Mononuclear cell (primary cell): ENCODE measurements at regions not wholly inside any gene's neighbourhood (a gene's known extent, or its start where the extent isn't known, plus 50 kb on each side); places are given as distances from the start of the nearest gene placed in this dataset.

ENCODE experiments used
- H3K27me3 ChIP-seq: 2 replicates; pipeline ENCODE4 v1.6.0; 2011; ENCODE audit warnings: low read length, control low read depth; ENCODE audit not compliant: insufficient read depth
- H3K4me1 ChIP-seq: 2 replicates; pipeline ENCODE4 v1.5.1; 2011; ENCODE audit warnings: mild to moderate bottlenecking, low read length, control low read depth; ENCODE audit not compliant: insufficient read depth
- H3K4me3 ChIP-seq: 2 replicates; pipeline ENCODE4 v1.5.1; 2011; ENCODE audit warnings: mild to moderate bottlenecking, low read length, moderate library complexity
- H3K9me3 ChIP-seq: 2 replicates; pipeline ENCODE4 v1.5.1; 2011; ENCODE audit warnings: low read depth, mild to moderate bottlenecking, control low read depth, low read length

GRCh38 chr9:107645464-107645833, 155.9 kb upstream of the KLF4 start:
- Histone ChIP-seq H3K27me3 (no peaks in the 10 kb centered on the region), H3K4me1 (peaks cover 22% of the 10 kb centered on the region), H3K9me3 (no peaks in the 10 kb centered on the region), H3K4me3 (no peak overlapping the region)

- H3K27me3 ChIP-seq, result no peaks in the 10 kb centered on the region
- no peak overlapping the region for H3K4me3 ChIP-seq
These were observed 155.3 kb upstream of the KLF4 start for GRCh38 chr9:107644733-107645463.

GRCh38 chr9:107639426-107639825, 149.9 kb upstream of the KLF4 start:
- peaks cover 44% of the 10 kb centered on the region for H3K4me1 ChIP-seq
- H3K9me3 ChIP-seq, result no peaks in the 10 kb centered on the region
- no peak overlapping the region for H3K4me3 ChIP-seq

More at GRCh38 chr9:107644733-107645463, 155.3 kb upstream of the KLF4 start:
- Histone ChIP-seq H3K9me3 (no peaks in the 10 kb centered on the region), H3K4me1 (peaks cover 22% of the 10 kb centered on the region)

GRCh38 chr9:107638521-107639310, 149.1 kb upstream of the KLF4 start:
- no peaks in the 10 kb centered on the region for H3K9me3 ChIP-seq
- peak overlapping the region; percentile 50 for H3K4me3 ChIP-seq
- no peaks in the 10 kb centered on the region for H3K27me3 ChIP-seq
- H3K4me1 ChIP-seq, result peaks cover 38% of the 10 kb centered on the region

More at GRCh38 chr9:107639426-107639825, 149.9 kb upstream of the KLF4 start:
- no peaks in the 10 kb centered on the region for H3K27me3 ChIP-seq

GRCh38 chr9:107637421-107638420, 148.2 kb upstream of the KLF4 start:
- peak overlapping the region; percentile 50 for H3K4me3 ChIP-seq
- no peaks in the 10 kb centered on the region for H3K27me3 ChIP-seq
- H3K9me3 ChIP-seq, result no peaks in the 10 kb centered on the region
- H3K4me1 ChIP-seq, result peaks cover 38% of the 10 kb centered on the region

- H3K27me3 ChIP-seq, result no peaks in the 10 kb centered on the region
- peaks cover 38% of the 10 kb centered on the region for H3K4me1 ChIP-seq
- H3K9me3 ChIP-seq, result no peaks in the 10 kb centered on the region
- H3K4me3 ChIP-seq, result no peak overlapping the region
These were observed 147.2 kb upstream of the KLF4 start for GRCh38 chr9:107636571-107637381.

DNA sequence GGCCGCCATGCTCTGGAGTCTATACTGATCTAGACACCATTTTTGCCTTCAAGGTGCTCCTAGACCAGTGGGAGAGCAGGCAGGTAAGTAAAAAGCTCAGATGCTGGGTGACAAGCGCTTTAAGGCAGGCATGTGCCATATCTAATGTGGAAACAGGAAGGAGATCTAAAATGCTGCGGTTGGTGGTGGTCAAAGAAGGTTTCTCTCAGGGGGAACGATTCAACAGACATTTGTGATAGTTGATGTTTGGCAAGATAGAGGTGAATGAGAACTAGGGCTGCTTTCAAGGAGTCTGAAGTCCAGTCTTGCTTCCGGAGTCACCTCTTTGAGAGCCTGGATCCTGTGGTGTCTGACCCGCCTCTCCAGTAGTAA, 146.2 kb upstream of the KLF4 start:
- no peak overlapping the region for H3K4me3 ChIP-seq

DNA sequence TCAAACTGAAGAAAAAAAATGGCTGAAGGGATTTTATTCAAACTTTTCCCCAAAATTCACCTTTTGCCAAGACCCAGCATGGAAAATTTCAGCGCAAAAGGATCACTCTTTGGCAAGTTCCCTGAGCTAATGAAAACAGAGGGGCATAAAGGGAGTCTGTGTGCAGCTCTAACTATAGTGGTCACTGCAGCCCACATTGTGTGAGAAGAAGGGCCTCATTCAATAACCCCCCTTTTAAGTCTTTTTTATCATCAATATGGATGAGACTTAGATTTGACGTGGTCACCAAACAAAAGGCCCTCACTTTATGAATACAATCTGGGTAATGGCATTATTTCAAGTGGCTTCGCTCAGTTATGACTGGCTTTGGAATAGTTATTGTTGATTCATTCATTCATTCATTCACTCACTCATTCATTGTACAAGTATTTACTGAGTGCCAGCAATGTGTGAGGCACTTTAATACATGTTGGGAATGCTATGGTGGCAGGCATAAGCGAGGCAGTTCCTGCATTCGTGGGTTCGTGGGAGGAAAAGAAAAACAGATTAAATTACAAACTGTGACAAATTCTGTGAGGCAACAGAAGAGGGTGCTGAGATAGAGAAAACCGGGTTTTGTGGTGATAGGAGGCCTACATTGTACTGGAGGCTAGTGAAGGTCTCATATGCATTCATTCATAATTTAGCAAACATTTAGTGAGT, 145.7 kb upstream of the KLF4 start:
- Histone ChIP-seq H3K27me3 (no peaks in the 10 kb centered on the region), H3K9me3 (no peaks in the 10 kb centered on the region), H3K4me3 (no peak overlapping the region), H3K4me1 (peaks cover 43% of the 10 kb centered on the region)

More for the DNA sequence above, 146.2 kb upstream of the KLF4 start:
- H3K27me3 ChIP-seq, result no peaks in the 10 kb centered on the region
- peaks cover 38% of the 10 kb centered on the region for H3K4me1 ChIP-seq
- H3K9me3 ChIP-seq, result no peaks in the 10 kb centered on the region

GRCh38 chr9:107633406-107633805, 143.8 kb upstream of the KLF4 start:
- Histone ChIP-seq H3K4me3 (no peak overlapping the region), H3K4me1 (peaks cover 37% of the 10 kb centered on the region), H3K9me3 (no peaks in the 10 kb centered on the region), H3K27me3 (no peaks in the 10 kb centered on the region)

- H3K27me3 ChIP-seq, result no peaks in the 10 kb centered on the region
- H3K9me3 ChIP-seq, result no peaks in the 10 kb centered on the region
- H3K4me3 ChIP-seq, result no peak overlapping the region
- H3K4me1 ChIP-seq, result peaks cover 35% of the 10 kb centered on the region
These were observed 143.1 kb upstream of the KLF4 start for GRCh38 chr9:107632661-107633060.

DNA sequence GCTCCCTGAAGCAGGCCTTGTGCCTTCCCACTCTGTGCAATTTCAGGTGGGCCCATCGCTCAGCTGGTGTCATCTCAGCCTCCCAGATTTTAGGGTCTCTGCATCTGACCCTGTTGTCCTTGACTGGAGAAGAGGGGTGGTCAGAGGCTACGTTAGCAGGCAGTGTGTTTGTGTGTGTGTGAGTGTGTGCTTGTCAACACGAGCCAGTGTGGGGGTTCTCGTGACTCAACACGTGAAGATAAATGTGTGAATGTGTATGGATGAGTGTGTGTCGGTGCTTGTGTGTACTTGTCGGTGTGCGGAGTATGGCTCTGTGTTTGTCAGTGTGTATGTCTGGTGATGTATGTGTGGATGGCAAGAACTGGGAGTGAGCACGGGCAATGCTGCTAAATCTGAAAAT, 142.6 kb upstream of the KLF4 start:
- peaks cover 31% of the 10 kb centered on the region for H3K4me1 ChIP-seq
- no peaks in the 10 kb centered on the region for H3K9me3 ChIP-seq
- H3K4me3 ChIP-seq, result no peak overlapping the region
- H3K27me3 ChIP-seq, result no peaks in the 10 kb centered on the region

DNA sequence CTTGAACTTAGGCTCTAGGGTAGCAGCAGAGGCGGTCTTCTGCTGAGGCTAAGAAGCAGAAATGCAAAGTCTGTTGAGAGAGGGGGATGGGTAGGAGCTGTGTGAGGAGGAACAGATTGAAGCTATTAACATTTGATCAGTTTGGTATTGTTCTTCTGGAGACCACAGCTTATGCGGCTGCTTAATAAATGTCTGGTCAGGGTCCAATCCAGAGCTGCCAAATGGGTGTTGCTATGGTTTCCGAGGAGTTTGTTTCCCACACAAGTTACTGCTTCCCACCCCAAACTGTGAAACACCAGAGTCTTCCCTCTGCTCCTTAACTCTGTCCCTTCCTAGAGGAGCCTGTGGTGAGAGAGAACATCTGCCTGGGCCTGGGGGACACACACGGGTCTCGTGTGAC, 142.2 kb upstream of the KLF4 start:
- Histone ChIP-seq H3K27me3 (no peaks in the 10 kb centered on the region), H3K9me3 (no peaks in the 10 kb centered on the region), H3K4me1 (peaks cover 26% of the 10 kb centered on the region), H3K4me3 (no peak overlapping the region)

GRCh38 chr9:107630156-107630555, 140.6 kb upstream of the KLF4 start:
- Histone ChIP-seq H3K4me1 (peaks cover 10% of the 10 kb centered on the region), H3K4me3 (no peak overlapping the region), H3K27me3 (no peaks in the 10 kb centered on the region), H3K9me3 (no peaks in the 10 kb centered on the region)

DNA sequence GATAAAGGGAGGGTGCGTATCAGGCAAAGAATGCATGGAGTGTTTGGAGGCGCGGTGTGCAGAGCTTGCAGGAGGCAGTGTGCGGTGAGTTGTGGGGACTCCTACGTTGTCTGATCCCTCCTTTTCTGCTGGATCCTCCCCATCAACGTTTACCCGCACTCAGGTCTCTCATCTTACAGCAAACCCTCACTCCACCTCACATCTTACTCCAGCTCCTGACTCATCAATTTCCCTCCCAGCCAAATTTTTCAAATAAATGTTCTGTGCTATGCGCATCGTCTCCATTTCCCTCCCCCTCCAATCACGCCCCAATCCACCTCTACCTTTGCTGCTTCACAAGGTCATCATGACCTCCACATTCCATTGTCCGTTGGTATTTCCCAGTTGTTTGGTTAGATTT, 138.9 kb upstream of the KLF4 start:
- Histone ChIP-seq H3K4me3 (no peak overlapping the region), H3K4me1 (peaks cover 10% of the 10 kb centered on the region), H3K9me3 (no peaks in the 10 kb centered on the region), H3K27me3 (no peaks in the 10 kb centered on the region)
